Body of pancreas (tissue), 4 donors: ENCODE measurements at regions not wholly inside any gene's neighbourhood (a gene's known extent, or its start where the extent isn't known, plus 50 kb on each side); places are given as distances from the start of the nearest gene placed in this dataset.
"Not testable (repeated sequence)": the region's sequence is repeated elsewhere in the genome, so short reads cannot be mapped to it uniquely, and the experiment has no call there.

Experiments used
- ATAC-seq: fragments of 150-250 bp; one replicate; pipeline ENCODE4 v1.9.1; 2016
- DNase-seq, 4 donors: peaks; one replicate each; pipeline ENCODE4 v3.0.0-alpha.2; 2019
- H3K27ac ChIP-seq, 4 donors: fragments of 200-600 bp; sonication (generic); 1 replicate in 3 of 4; 2 replicates in 1 of 4; pipeline versions ENCODE4 v1.5.1 to v1.6.1; 2016 to 2019; ENCODE audit warnings: mild to moderate bottlenecking in 1 of 4, mixed read lengths in 1 of 4, moderate library complexity in 1 of 4
- H3K27me3 ChIP-seq, 2 donors: fragments of 200-600 bp; sonication (generic); one replicate each; pipeline ENCODE4 v1.6.0; 2016; ENCODE audit warnings: mild to moderate bottlenecking in 1 of 2
- H3K36me3 ChIP-seq, 2 donors: fragments of 200-600 bp; sonication (generic); replicated peaks in 1 of 2; 2 replicates each; pipeline ENCODE4 v1.5.1; 2016; ENCODE audit warnings: low read depth in 2 of 2; ENCODE audit not compliant: insufficient read depth in 1 of 2
- H3K4me1 ChIP-seq: fragments of 200-600 bp; sonication (generic); one replicate; pipeline ENCODE4 v1.6.0; 2016
- H3K4me3 ChIP-seq, 2 donors: fragments of 200-600 bp; sonication (generic); 1 replicate in 1 of 2; 2 replicates in 1 of 2; pipeline ENCODE4 v1.5.1; 2016 to 2019
- H3K9me3 ChIP-seq, 3 donors: fragments of 200-600 bp; sonication (generic); 1 replicate in 2 of 3; 2 replicates in 1 of 3; pipeline ENCODE4 v1.5.1; 2016
- CTCF ChIP-seq, 7 experiments: fragments of 450-650 bp in 4 of 7; fragments of 200-600 bp in 3 of 7; sonication (generic) in 3 of 7; IDR thresholded peaks; one replicate each; pipeline ENCODE4 v1.5.1; 2016 to 2019; ENCODE audit warnings: antibody characterized with exemption in 7 of 7
- POLR2A ChIP-seq, 3 donors: fragments of 450-650 bp; IDR thresholded peaks; one replicate each; pipeline ENCODE4 v1.6.1; 2016; ENCODE audit warnings: antibody characterized with exemption in 3 of 3, mild to moderate bottlenecking in 2 of 3
- WGBS, 2 donors: methylation state at CpG; one replicate each; pipeline ENCODE4 v1.1.5; 2017; 5-methylcytosine and 5-hydroxymethylcytosine counted together
- intact Hi-C: fragments of 100-400 bp; cut with DNase I; formaldehyde crosslinking; loops from one replicate; pipeline ENCODE4 v1.15.1; 2023

- Histone ChIP-seq H3K9me3 (no peaks in the 10 kb centered on the region), H3K4me3 (no peak overlapping the region), H3K27me3 (no peaks in the 10 kb centered on the region), H3K4me1 (peaks cover 30% of the 10 kb centered on the region), H3K36me3 (no peaks in the 10 kb centered on the region), H3K27ac (peak overlapping the region in 1 of 4 donors; percentile 33)
- ATAC-seq: no peak
- no peak for TF ChIP-seq POLR2A (IDR thresholded peaks at IDR 0.05)
- TF ChIP-seq CTCF (IDR thresholded peaks at IDR 0.05): no peak
- DNase-seq: no peak
- 62 to 77% methylated on average over 4 of the region's 4 CpGs for WGBS, 2 donors
- intact Hi-C loops: no loop called here
These were observed 106.4 kb upstream of the UGP2 start for GRCh38 chr2:63735263-63735662.

GRCh38 chr2:63735931-63736330 lies 105.8 kb upstream of the UGP2 start:
- Histone ChIP-seq H3K36me3 (no peaks in the 10 kb centered on the region), H3K4me3 (no peak overlapping the region), H3K27ac (peak overlapping the region in 1 of 4 donors; percentile 0), H3K4me1 (peaks cover 31% of the 10 kb centered on the region), H3K9me3 (no peaks in the 10 kb centered on the region), H3K27me3 (no peaks in the 10 kb centered on the region)
- intact Hi-C loops: no loop called here
- no peak for DNase-seq
- TF ChIP-seq CTCF (IDR thresholded peaks at IDR 0.05) (no peak), POLR2A (IDR thresholded peaks at IDR 0.05) (no peak)
- no peak for ATAC-seq
- 68 to 74% methylated on average over 1 of the region's 1 CpG for whole genome bisulfite sequencing, 2 donors

DNA sequence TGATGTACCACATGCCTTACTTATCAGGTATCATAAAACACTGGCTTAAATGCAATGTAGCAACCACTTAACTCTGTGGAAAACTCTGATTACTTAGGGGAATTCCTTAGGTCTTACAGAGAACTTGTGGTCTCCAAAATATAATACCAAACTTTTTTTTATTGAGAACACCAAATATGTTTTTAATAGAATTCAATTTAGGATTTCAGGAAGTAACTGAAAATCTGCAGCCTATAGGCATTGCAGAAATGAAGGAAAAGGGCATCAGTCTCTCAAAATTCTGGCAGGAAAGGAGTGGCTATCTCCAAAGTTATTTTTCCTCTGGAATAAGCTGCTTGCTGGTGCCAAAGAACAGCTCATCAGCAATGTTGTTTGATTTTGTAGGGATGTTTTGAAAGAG lies 105.3 kb upstream of the UGP2 start:
- no peaks in the 10 kb centered on the region for H3K36me3 ChIP-seq
- ATAC-seq (no peak), DNase-seq (no peak)
- H3K27me3 ChIP-seq: no peaks in the 10 kb centered on the region
- TF ChIP-seq POLR2A (IDR thresholded peaks at IDR 0.05) (no peak), CTCF (IDR thresholded peaks at IDR 0.05) (no peak)
- H3K4me1 ChIP-seq: peaks cover 35% of the 10 kb centered on the region
- H3K27ac ChIP-seq: peak overlapping the region in 1 of 4 donors; percentile 0
- intact Hi-C loops: no loop called here
- H3K4me3 ChIP-seq: no peak overlapping the region
- no peaks in the 10 kb centered on the region for H3K9me3 ChIP-seq

DNA sequence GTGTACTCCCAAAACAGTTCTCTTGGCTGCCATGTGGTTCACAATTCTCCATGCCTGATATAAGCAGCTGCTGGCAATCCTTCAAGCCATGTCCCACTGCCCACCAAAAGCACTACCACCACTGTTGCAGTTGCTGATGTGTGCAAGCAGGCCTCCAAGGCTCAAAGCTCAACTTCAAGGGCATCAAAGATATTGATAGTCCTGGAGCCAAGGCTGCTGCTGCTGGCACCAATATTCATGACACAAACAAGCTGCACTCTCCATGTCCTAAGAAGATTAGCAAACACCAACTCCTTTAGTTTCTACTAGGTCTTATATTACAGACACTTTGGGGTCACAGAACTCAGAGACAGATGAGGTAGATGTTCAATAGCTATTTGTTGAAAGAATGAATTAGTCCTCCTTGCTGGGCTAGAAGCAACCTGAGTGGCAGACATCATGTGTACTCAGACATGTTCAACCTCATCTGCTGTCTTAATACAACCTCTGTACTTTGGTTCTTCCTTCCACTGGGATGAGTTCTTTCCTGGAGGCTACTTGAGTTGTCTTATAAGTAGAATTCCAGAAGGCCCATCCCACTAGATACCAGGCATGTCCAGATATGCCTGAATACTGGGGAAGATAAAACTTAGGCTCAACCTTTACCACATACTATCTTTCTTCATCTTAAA lies 104.5 kb upstream of the UGP2 start:
- TF ChIP-seq POLR2A (IDR thresholded peaks at IDR 0.05) (no peak), CTCF (IDR thresholded peaks at IDR 0.05) (no peak)
- Histone ChIP-seq H3K36me3 (no peaks in the 10 kb centered on the region), H3K27ac (peak overlapping the region in 2 of 4 donors; percentile 11 to 22), H3K27me3 (no peaks in the 10 kb centered on the region), H3K4me1 (peaks cover 36% of the 10 kb centered on the region), H3K4me3 (no peak overlapping the region), H3K9me3 (no peaks in the 10 kb centered on the region)
- intact Hi-C loops: no loop called here
- peak in 2 of 4 donors; percentile 20 to 34 for DNase-seq
- ATAC-seq: no peak

DNA sequence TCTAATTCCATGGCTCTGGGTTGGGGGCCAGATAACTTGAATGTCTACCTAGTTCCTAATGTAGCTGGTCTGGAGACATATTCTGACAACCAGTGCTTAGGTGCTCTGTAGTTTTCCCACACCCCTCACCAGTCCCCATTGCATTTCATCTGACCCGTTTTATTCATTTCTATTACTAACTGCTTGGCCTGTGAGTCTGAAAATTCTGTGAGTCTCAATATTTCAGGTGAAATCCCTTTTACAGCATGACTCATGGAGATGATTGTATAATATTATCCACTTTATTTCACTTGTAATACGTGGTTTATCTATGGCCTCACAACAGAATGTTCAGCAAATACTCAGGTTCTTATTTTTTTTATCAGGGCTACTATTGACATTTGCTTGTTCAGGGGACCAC lies 103.7 kb upstream of the UGP2 start:
- H3K4me3 ChIP-seq: no peak overlapping the region
- H3K27me3 ChIP-seq: no peaks in the 10 kb centered on the region
- H3K27ac ChIP-seq: peak overlapping the region in 1 of 4 donors; percentile 4
- intact Hi-C loops: no loop called here
- 56 to 74% methylated on average over 2 of the region's 2 CpGs for WGBS, 2 donors
- no peaks in the 10 kb centered on the region for H3K9me3 ChIP-seq
- TF ChIP-seq CTCF (IDR thresholded peaks at IDR 0.05): no peak
- TF ChIP-seq POLR2A (IDR thresholded peaks at IDR 0.05): no peak
- H3K4me1 ChIP-seq: peaks cover 36% of the 10 kb centered on the region
- ATAC-seq (peak; percentile 30), DNase-seq (no peak)
- H3K36me3 ChIP-seq: no peaks in the 10 kb centered on the region

GRCh38 chr2:63739180-63739579 lies 102.5 kb upstream of the UGP2 start:
- intact Hi-C loops, H3K4me3 ChIP-seq, DNase-seq, H3K9me3 ChIP-seq, ATAC-seq, H3K36me3 ChIP-seq, H3K27ac ChIP-seq, H3K27me3 ChIP-seq: not testable (repeated sequence)
- WGBS, 2 donors: 88 to 90% methylated on average over 2 of the region's 2 CpGs
- H3K4me1 ChIP-seq: peaks cover 37% of the 10 kb centered on the region
